HepG2 (cell line): ENCODE measurements at regions not wholly inside any gene's neighbourhood (a gene's known extent, or its start where the extent isn't known, plus 50 kb on each side); places are given as distances from the start of the nearest gene placed in this dataset.

Experiments used
- ARID2 ChIP-seq: sonication (generic); formaldehyde crosslinking; IDR thresholded peaks from 2 replicates; pipeline ENCODE4 v1.8.1; 2022; ENCODE audit warnings: mild to moderate bottlenecking, missing genetic modification reagents, borderline replicate concordance
- EZH2 ChIP-seq: conservative IDR thresholded peaks from 2 replicates; pipeline ENCODE4 v1.6.1; 2012; ENCODE audit warnings: mild to moderate bottlenecking, low read depth, low read length, moderate library complexity
- JUND ChIP-seq: sonication (generic); formaldehyde crosslinking; IDR thresholded peaks from 2 replicates; pipeline ENCODE4 v1.8.0; 2022; ENCODE audit warnings: mild to moderate bottlenecking, missing genetic modification reagents
- PTBP1 ChIP-seq: fragments of 200-400 bp; formaldehyde crosslinking; IDR thresholded peaks from 2 replicates; pipeline ENCODE4 v1.6.1; 2018; ENCODE audit warnings: low read length, low read depth; ENCODE audit not compliant: poor library complexity, severe bottlenecking
- SRF ChIP-seq: IDR thresholded peaks from 2 replicates; pipeline ENCODE4 v1.6.1; 2011; ENCODE audit warnings: mild to moderate bottlenecking, low read depth, low read length, moderate library complexity
- TRAFD1 ChIP-seq: sonication (generic); formaldehyde crosslinking; IDR thresholded peaks from 2 replicates; pipeline ENCODE4 v1.5.1; 2020; ENCODE audit warnings: missing genetic modification reagents, mild to moderate bottlenecking, borderline replicate concordance
- U2AF2 ChIP-seq: fragments of 200-400 bp; formaldehyde crosslinking; IDR thresholded peaks from 2 replicates; pipeline ENCODE4 v1.6.1; 2017; ENCODE audit warnings: low read depth, mild to moderate bottlenecking, low read length

- TF ChIP-seq EZH2, result no peak
- no peak for TF ChIP-seq JUND (CRISPR knock-in tag)
- no peak for TF ChIP-seq PTBP1
- TF ChIP-seq ARID2, result no peak
- TF ChIP-seq TRAFD1 (CRISPR knock-in tag), result no peak
- no peak for TF ChIP-seq U2AF2
- TF ChIP-seq SRF, result no peak
These were observed 532.2 kb downstream of the MID1IP1 start for GRCh38 chrX:39333451-39333850.
